Germinal center (tissue), 1 donor: ENCODE measurements at regions not wholly inside any gene's neighbourhood (a gene's known extent, or its start where the extent isn't known, plus 50 kb on each side); places are given as distances from the start of the nearest gene placed in this dataset.

Experiments
- DNase-seq: peaks from one replicate; pipeline ENCODE4 v3.0.0; 2012; ENCODE audit warnings: mixed read lengths, low spot score

DNA sequence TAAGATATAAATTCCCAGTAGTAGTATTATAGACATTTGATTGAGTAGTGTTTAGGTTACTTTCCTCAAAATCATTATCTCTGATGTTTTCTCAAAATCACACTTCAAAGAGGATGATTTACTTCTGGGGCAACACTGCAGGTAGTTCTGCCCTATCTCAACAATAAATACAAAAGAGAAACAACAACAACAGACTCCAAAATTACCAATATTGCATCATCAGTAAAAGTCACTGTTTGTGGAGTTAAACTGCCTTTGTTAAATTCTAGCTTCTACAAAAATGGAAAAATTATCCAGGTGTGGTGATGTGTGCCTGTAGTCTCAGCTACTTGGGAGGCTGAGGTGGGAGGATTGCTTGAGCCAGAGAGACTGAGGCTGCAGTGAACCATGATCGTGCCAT, 637.6 kb upstream of the ZNF608 start:
- no peak for DNase-seq

DNA sequence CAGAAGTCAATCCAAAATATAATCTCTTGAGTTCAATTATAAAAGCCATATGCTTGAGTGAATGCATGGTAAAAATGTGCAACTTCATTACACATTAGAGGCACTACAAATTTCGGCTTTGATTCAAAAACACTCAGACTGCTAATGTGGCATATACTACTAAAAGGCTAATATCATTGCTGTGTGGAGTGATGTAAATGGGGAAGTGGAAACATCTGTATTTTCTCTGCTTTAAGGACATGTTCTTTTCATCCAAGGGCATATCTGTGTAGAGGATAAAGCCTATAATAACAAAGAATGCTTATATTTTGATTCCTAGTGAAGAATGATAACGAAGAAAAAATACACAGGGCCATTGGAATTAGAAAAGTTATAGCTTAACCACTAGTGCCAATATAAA, 643.9 kb upstream of the ZNF608 start:
- DNase-seq, result no peak

- no peak for DNase-seq
These were observed 646.9 kb upstream of the ZNF608 start for GRCh38 chr5:125393221-125393815.

DNA sequence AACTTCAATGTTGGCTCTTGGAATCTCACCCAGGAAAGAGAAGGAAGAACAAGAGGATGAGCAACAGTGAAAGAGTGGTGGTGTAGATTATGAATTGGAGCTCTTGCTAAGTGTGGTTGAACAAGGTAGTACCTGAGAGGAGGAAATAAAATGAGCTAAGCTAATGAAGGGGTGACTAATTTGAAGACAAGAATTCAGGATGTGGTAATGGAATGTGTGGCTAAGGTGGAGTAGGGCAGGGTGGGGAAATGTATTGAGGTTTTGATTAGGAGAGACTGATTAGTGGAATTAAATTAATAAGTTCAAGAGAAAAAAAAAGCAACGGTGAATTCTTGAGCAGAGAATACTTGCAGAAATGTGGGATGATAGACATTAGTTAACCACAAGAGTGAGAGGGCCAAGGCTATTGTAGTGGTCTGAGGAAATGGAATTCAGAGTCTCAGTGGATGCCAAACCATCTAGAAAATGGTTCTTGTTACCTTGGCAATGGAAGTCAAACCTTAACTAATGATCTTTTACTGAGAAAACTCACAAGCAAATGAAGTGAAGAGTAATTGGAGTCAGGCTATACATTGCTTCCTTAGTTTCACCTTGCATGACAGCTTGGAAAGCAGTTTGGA, 648.3 kb upstream of the ZNF608 start:
- DNase-seq, result no peak

- no peak for DNase-seq
These were observed 650.0 kb upstream of the ZNF608 start for GRCh38 chr5:125396462-125396861.

DNA sequence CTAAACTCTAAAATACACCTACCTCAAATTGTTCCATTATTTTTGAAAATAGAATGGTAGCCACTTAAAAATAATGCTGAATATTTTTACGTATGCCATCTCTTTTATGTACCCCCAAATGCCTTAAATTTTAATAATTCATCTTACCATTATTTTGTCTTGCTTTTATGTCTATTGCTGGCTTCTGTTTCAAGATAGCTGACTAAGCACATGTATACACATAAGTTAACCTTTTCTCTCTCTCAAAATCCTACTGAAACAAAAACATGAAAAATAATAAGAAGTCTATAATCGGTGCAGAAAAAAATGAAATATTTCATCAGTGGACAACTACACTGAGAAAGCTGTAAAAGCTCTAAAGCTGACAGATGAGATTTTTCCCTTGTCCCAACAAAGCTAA, 652.0 kb upstream of the ZNF608 start:
- no peak for DNase-seq

GRCh38 chr5:125399885-125400284, 653.4 kb upstream of the ZNF608 start:
- no peak for DNase-seq

- DNase-seq, result no peak
These were observed 655.5 kb upstream of the ZNF608 start for GRCh38 chr5:125401724-125402622.

- no peak for DNase-seq
These were observed 656.3 kb upstream of the ZNF608 start for GRCh38 chr5:125402787-125403186.

GRCh38 chr5:125404056-125404455, 657.6 kb upstream of the ZNF608 start:
- no peak for DNase-seq

DNA sequence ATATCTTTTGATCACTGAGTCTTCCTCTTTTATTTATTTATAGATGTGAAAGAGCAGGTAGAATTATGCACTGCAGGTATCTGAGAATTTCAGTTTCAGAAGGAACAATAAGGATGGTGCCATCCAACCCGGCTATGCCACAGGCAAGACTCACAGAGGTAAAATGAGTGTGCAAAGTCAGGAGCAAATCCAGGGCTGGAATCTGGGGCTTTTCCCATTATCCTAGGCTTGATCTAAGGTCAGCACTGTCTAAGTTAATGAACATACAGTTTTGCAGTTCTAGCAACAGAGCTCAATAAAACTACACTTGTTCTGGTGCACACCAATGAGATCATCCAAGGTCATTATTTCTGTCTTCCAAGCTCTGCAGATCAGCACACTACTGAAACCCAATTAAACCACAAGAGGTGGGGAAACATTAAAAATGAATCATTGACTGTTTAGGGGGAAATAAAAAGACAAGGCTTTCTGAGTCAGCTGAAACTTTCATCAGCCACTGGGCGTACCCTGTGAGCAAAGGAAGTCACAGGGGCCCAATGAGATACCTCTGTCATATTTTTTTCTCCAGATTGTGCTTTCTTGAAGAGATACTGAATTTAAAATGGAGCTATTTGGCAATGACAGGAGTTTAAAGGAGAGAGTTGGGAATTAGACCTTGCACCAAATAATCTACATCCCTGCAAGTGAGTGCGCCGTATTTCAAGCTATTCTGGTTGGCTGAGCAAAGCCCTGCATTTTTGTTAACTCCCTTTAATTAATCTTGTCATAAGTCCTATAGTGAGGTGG, 662.2 kb upstream of the ZNF608 start:
- DNase-seq, result no peak

DNA sequence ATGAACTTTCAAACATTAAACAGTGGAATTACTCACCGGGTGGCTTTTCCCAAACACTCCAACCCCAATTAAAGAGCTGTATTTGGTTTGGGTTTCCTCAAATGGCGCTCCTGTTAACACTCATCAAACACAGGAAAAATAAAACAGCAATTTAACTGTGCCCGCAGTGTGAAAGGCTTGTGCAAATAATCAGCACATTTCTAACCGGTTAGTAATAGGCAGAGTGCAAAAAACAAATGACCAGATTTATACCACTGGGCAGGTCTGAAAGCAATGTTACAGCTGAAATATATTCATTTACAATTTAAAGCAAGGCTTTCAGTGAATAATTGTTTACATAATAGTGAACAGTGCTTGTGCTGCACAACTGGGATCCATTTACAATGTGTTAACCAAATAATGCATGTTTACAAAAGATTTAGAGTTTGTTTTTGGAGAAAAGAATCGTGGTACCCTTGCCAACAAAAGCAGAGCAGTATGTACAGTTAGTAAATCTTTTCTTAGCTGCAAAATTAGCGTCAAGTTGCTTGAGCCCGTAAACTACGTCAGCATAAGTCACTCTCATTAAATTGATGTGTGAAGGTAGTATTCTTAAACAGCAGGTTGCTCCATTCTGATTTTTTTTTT, 662.9 kb upstream of the ZNF608 start:
- no peak for DNase-seq

- DNase-seq, result no peak
These were observed 663.6 kb upstream of the ZNF608 start for GRCh38 chr5:125409861-125410536.

DNA sequence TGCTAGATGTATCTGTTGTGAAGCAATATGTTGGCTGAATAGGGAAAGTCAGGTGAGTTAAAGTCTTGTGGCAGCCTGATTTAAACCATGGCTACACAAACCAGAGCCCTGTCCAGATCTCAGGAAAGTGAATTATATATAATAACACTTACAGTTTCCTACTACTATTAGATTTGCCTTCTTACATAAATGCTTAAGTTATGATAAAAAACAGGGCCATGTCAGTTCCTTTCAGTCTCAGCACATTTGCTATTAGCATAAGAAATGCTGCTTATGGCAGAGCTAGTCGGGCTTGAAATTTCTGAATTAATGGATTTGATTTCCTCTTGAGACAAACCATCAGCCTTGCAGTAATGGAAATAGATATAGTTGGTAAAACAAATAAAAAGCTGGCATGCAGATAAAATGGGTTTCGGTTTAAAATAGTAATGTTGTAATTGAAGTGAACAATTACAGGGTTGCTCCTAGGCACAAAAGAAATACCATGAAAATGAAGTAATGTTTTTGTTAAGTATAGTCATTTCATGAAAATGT, 664.2 kb upstream of the ZNF608 start:
- DNase-seq, result no peak

- DNase-seq, result no peak
These were observed 664.8 kb upstream of the ZNF608 start for GRCh38 chr5:125411071-125411743.

DNA sequence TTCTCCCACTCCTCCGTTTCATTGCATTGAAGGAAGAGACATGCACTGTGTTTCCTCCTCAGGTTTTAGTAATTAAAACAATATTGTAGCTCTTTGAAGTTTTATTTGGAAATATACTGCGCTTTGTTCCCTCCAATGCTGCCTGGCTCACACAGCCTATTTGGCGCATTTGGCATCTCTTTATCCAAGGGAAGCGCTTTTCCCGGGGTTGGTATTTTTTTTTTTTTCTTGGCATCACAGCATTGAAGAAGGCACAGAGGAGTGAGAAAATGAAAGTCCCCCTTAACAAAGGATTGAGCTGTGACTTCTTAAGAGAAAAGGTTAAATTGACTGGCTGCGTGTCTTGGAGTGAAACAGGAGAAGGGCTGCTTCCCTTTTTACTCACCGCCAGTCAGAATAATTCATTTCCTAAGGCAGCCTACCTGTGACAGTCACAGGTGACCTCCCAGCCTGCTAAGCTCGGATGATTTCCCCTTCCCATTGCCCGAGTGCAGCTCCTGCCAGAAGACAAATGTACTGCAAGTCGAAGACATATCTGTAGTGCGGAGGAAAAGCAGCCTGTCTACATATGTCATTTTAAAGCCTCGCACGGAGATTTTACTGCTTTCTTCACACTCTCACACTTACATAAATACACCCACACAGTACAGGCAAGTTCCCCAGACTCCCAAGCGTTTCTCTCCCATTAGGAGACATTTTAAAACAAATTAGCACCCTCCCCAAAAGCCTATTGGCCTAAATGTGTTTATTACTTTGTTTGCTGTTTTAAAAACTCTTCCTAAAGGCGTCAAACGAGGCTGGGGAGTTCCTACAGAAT, 665.5 kb upstream of the ZNF608 start:
- DNase-seq, result peak; percentile 35

- DNase-seq, result peak; percentile 62
These were observed 666.4 kb upstream of the ZNF608 start for GRCh38 chr5:125412561-125413495.

DNA sequence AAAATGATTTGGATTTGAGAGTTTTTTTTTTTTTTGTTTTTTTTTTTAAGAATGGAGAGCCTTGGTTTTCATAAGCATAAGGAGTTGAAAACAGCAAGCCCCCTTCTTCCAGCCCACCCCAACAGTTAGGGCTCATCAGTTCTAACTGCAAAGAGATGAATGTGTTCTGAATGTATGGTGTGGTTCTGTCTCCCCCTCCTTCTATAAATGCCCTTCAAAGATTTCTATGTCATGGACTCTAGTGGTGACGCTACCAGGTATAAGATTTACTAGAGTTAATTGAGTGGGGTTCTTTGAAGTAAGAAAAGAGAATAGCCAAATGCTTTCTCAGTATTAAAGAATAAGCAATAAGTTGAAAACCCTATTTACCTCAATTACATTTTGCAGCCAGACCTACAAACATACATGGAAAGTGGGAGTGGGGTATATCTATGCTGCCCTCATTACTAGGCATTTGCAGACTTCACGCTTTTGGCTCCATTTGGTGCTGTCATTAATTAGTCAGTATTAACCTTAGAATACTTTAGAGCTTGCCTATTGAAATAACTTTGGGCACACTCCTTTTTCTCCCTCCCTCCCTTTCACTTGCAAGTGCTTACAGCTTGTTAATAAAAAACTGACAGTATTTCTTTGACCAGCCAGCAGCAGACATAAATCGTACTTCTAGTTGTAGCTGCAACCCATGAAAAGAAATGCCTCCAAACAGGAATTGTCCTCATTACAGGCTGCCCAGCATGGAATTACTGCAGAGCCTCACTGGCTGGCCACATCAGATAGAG, 667.2 kb upstream of the ZNF608 start:
- DNase-seq, result no peak
